ENCODE measurements at regions not wholly inside any gene's neighbourhood (a gene's known extent, or its start where the extent isn't known, plus 50 kb on each side); places are given as distances from the start of the nearest gene placed in this dataset.

- Histone ChIP-seq H3K27ac (no peak overlapping the region), H3K27me3 (no peaks in the 10 kb centered on the region), H3K36me3 (no peaks in the 10 kb centered on the region), H3K4me3 (no peak overlapping the region), H3K9me3 (no peaks in the 10 kb centered on the region), H3K4me1 (no peaks in the 10 kb centered on the region)
- intact Hi-C loops (cut with DNase I) = no loop called here
- DNase-seq (no peak), ATAC-seq (no peak)
- 81% methylated on average over 2 of the region's 2 CpGs for WGBS (ENCODE audit: insufficient coverage, low coverage, low lambda C conversion rate, missing lambda C conversion rate)
- no peak for TF ChIP-seq POLR2A (IDR thresholded peaks at IDR 0.05)
- TF ChIP-seq, protein P1, sequence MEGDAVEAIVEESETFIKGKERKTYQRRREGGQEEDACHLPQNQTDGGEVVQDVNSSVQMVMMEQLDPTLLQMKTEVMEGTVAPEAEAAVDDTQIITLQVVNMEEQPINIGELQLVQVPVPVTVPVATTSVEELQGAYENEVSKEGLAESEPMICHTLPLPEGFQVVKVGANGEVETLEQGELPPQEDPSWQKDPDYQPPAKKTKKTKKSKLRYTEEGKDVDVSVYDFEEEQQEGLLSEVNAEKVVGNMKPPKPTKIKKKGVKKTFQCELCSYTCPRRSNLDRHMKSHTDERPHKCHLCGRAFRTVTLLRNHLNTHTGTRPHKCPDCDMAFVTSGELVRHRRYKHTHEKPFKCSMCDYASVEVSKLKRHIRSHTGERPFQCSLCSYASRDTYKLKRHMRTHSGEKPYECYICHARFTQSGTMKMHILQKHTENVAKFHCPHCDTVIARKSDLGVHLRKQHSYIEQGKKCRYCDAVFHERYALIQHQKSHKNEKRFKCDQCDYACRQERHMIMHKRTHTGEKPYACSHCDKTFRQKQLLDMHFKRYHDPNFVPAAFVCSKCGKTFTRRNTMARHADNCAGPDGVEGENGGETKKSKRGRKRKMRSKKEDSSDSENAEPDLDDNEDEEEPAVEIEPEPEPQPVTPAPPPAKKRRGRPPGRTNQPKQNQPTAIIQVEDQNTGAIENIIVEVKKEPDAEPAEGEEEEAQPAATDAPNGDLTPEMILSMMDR (IDR thresholded peaks at IDR 0.05) = no peak
These were observed 385.3 kb downstream of the IRS1 start for GRCh38 chr2:226414335-226414734.

- no peak overlapping the region for H3K27ac ChIP-seq
- no peak overlapping the region for H3K4me3 ChIP-seq
- H3K27me3 ChIP-seq = no peaks in the 10 kb centered on the region
- no peaks in the 10 kb centered on the region for H3K4me1 ChIP-seq
- no peak for TF ChIP-seq POLR2A (IDR thresholded peaks at IDR 0.05)
- TF ChIP-seq, protein P1 (IDR thresholded peaks at IDR 0.05) = no peak
- ATAC-seq = no peak
- intact Hi-C loops (cut with DNase I) = no loop called here
- H3K9me3 ChIP-seq = no peaks in the 10 kb centered on the region
- no peak for DNase-seq
- no peaks in the 10 kb centered on the region for H3K36me3 ChIP-seq
- 56% methylated on average over 2 of the region's 2 CpGs for WGBS (ENCODE audit: insufficient coverage, low coverage, low lambda C conversion rate, missing lambda C conversion rate)
These were observed 386.0 kb downstream of the IRS1 start for GRCh38 chr2:226413498-226414130.

GRCh38 chr2:226411727-226412360, 387.8 kb downstream of the IRS1 start:
- ATAC-seq = peak in 1 of 4 donors; percentile 67
- no peak overlapping the region for H3K4me3 ChIP-seq
- no peaks in the 10 kb centered on the region for H3K9me3 ChIP-seq
- intact Hi-C loops (cut with DNase I) = no loop called here
- H3K4me1 ChIP-seq = no peaks in the 10 kb centered on the region
- no peak overlapping the region for H3K27ac ChIP-seq
- H3K27me3 ChIP-seq = no peaks in the 10 kb centered on the region
- H3K36me3 ChIP-seq = no peaks in the 10 kb centered on the region
- no peak for TF ChIP-seq POLR2A (IDR thresholded peaks at IDR 0.05)
- TF ChIP-seq, protein P1 (IDR thresholded peaks at IDR 0.05) = no peak
- 85% methylated on average over 4 of the region's 4 CpGs for WGBS (ENCODE audit: insufficient coverage, low coverage, low lambda C conversion rate, missing lambda C conversion rate)
- no peak for DNase-seq

GRCh38 chr2:226411205-226411604, 388.4 kb downstream of the IRS1 start:
- Histone ChIP-seq H3K36me3 (no peaks in the 10 kb centered on the region), H3K4me3 (no peak overlapping the region), H3K4me1 (no peaks in the 10 kb centered on the region), H3K27me3 (no peaks in the 10 kb centered on the region), H3K9me3 (no peaks in the 10 kb centered on the region), H3K27ac (no peak overlapping the region)
- DNase-seq (no peak), ATAC-seq (no peak)
- 84% methylated on average over 3 of the region's 3 CpGs for WGBS (ENCODE audit: insufficient coverage, low coverage, low lambda C conversion rate, missing lambda C conversion rate)
- TF ChIP-seq, protein P1 (IDR thresholded peaks at IDR 0.05) = no peak
- intact Hi-C loops (cut with DNase I) = no loop called here
